ENCODE measurements at regions not wholly inside any gene's neighbourhood (a gene's known extent, or its start where the extent isn't known, plus 50 kb on each side); places are given as distances from the start of the nearest gene placed in this dataset.

DNA sequence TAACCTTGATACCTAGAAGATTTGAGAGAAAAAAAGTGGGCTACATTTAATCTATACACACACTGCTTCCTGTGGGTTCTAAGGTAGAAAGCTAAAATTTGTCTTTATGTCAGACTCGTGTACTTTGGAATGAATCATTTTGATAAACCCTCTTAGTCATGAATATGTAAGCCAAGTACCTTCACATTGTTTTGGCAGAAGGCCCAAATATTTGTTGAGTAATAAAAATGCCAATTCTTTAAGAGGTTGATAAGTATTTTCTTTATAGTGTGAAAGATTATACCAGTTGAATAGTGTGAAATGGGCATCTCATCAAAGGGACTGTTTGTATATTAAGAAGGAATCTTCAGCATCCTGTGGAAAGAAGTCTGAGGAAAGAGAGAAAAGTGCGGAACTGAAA is 1464.7 kb upstream of the ZEB2 start:
- no peak for DNase-seq
- TF ChIP-seq POLR2A (IDR thresholded peaks at IDR 0.05), result no peak
- TF ChIP-seq, protein P1, sequence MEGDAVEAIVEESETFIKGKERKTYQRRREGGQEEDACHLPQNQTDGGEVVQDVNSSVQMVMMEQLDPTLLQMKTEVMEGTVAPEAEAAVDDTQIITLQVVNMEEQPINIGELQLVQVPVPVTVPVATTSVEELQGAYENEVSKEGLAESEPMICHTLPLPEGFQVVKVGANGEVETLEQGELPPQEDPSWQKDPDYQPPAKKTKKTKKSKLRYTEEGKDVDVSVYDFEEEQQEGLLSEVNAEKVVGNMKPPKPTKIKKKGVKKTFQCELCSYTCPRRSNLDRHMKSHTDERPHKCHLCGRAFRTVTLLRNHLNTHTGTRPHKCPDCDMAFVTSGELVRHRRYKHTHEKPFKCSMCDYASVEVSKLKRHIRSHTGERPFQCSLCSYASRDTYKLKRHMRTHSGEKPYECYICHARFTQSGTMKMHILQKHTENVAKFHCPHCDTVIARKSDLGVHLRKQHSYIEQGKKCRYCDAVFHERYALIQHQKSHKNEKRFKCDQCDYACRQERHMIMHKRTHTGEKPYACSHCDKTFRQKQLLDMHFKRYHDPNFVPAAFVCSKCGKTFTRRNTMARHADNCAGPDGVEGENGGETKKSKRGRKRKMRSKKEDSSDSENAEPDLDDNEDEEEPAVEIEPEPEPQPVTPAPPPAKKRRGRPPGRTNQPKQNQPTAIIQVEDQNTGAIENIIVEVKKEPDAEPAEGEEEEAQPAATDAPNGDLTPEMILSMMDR (IDR thresholded peaks at IDR 0.05), result no peak
- Histone ChIP-seq H3K4me3 (no peak overlapping the region), H3K27ac (no peak overlapping the region), H3K9me3 (no peaks in the 10 kb centered on the region), H3K36me3 (no peaks in the 10 kb centered on the region), H3K4me1 (no peaks in the 10 kb centered on the region), H3K27me3 (no peaks in the 10 kb centered on the region)

DNA sequence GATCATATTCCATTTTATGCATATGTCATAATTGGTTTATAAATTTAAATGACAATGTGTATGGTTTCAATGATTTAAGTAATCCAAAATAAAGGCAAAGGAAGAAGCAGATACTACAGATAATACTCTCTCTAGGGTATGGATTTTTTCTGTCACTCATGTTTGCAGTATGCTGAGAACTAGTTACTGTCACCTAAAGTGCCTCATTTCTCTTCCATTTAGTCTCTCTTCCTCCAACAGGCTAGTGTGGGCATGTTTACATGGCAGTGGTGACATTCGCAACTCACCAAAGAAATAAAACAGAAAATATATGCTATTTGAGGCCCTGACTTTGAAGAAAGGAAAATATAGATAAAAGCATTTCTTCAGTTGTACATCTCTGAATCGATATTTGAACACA is 1460.4 kb upstream of the ZEB2 start:
- Histone ChIP-seq H3K9me3 (no peaks in the 10 kb centered on the region), H3K36me3 (no peaks in the 10 kb centered on the region), H3K27me3 (no peaks in the 10 kb centered on the region), H3K4me1 (no peaks in the 10 kb centered on the region), H3K27ac (no peak overlapping the region), H3K4me3 (no peak overlapping the region)
- TF ChIP-seq POLR2A (IDR thresholded peaks at IDR 0.05), result no peak
- TF ChIP-seq, protein P1 (IDR thresholded peaks at IDR 0.05), result no peak
- DNase-seq, result no peak

DNA sequence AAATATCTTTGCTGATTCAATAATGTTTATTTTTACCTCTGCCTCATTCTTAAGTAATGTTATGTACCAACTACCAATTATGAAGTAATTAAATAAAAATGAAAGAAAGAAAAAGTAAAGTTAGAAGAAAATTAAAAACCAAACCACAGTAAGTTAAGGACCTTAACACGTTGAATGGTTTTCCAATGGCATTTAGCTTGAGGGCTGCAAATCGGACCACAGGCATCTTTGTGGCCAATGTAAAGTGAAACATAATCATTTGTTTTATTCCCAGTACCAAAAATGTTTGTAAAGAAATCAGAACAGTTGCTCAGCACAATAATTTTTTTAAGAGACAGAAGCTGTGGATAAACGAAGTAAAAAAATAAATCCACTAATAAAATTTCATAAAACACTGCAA is 1455.5 kb upstream of the ZEB2 start:
- no peak overlapping the region for H3K4me3 ChIP-seq
- no peak overlapping the region for H3K27ac ChIP-seq
- no peaks in the 10 kb centered on the region for H3K9me3 ChIP-seq
- no peaks in the 10 kb centered on the region for H3K36me3 ChIP-seq
- no peaks in the 10 kb centered on the region for H3K27me3 ChIP-seq
- DNase-seq, result no peak
- no peaks in the 10 kb centered on the region for H3K4me1 ChIP-seq
- TF ChIP-seq, protein P1 (IDR thresholded peaks at IDR 0.05), result no peak
- no peak for TF ChIP-seq POLR2A (IDR thresholded peaks at IDR 0.05)

DNA sequence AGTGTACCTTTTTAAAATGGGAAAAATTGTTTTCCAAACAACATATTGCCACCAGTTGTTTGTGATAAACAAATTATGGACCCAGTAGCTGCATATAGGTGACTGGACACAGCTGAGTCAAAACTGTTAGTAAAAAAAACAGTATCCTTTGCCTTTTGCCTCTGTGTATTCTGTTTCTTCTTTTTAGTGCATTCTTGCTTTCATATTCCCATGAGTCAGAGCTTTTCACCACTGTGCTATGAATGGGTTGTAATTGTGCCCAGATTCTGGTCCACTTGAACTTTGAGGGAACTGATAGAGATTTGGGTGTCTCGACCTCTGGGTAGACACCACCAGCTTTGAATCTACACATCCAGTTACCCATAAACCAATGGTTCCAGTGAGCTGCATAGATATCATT is 1441.9 kb upstream of the ZEB2 start:
- no peak overlapping the region for H3K27ac ChIP-seq
- H3K36me3 ChIP-seq, result no peaks in the 10 kb centered on the region
- no peaks in the 10 kb centered on the region for H3K4me1 ChIP-seq
- no peak overlapping the region for H3K4me3 ChIP-seq
- H3K27me3 ChIP-seq, result no peaks in the 10 kb centered on the region
- DNase-seq, result no peak
- TF ChIP-seq POLR2A (IDR thresholded peaks at IDR 0.05), result no peak
- TF ChIP-seq, protein P1 (IDR thresholded peaks at IDR 0.05), result no peak
- no peaks in the 10 kb centered on the region for H3K9me3 ChIP-seq

DNA sequence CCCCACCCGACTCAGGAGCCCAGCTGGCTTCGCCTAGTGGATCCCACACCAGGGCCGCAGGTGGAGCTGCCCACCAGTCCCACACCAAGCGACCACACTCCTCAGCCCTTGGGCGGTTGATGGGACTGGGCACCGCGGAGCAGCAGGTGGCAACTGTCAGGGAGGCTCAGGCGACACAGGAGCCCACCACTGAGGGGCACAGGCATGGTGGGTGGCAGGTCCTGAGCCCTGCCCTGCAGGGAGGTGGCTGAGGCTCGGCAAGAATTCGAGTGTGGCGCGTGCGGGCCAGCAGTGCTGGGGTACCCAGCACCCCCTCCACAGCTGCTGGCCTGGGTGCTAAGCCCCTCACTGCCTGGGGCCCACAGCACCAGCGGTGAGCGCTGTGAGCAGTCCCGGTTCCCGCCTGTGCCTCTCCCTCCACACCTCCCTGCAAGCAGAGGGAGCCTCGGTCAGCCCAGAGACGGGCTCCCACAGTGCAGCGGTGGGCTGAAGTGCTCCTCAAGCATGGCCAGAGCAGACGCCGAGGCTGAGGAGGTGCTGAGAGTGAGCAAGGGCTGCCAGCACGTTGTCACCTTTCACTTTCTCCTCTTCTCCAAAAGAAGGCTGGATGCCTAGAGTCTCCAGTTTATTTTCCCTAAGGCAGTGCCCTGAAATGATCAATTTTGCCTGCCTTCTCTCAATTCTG is 1440.7 kb upstream of the ZEB2 start:
- no peaks in the 10 kb centered on the region for H3K27me3 ChIP-seq
- no peak for TF ChIP-seq POLR2A (IDR thresholded peaks at IDR 0.05)
- TF ChIP-seq, protein P1 (IDR thresholded peaks at IDR 0.05), result no peak
- H3K36me3 ChIP-seq, result no peaks in the 10 kb centered on the region
- no peaks in the 10 kb centered on the region for H3K9me3 ChIP-seq
- H3K4me3 ChIP-seq, result no peak overlapping the region
- H3K27ac ChIP-seq, result no peak overlapping the region
- DNase-seq, result no peak
- no peaks in the 10 kb centered on the region for H3K4me1 ChIP-seq

DNA sequence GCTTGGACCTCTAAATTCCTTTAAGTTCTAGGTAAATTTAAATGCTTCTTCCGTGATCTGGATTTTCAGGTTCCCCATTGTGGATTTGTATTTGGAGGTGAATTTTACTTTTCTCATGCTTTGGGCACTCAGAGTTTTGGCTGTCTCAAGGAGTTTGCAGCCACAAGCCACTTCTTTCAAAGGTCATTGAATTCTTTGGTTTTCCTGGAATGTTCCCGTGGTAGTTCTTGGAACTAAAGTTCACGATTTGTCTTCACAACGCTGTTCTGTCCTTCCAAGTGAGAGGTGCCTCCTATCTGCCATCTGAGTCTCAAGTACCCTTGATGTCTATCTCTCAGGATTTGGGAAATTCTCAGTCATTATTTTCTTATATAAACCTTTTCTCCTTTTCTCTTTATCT is 1438.7 kb upstream of the ZEB2 start:
- DNase-seq, result no peak
- no peak overlapping the region for H3K27ac ChIP-seq
- no peaks in the 10 kb centered on the region for H3K27me3 ChIP-seq
- TF ChIP-seq POLR2A (IDR thresholded peaks at IDR 0.05), result no peak
- TF ChIP-seq, protein P1 (IDR thresholded peaks at IDR 0.05), result no peak
- no peak overlapping the region for H3K4me3 ChIP-seq
- no peaks in the 10 kb centered on the region for H3K36me3 ChIP-seq
- H3K4me1 ChIP-seq, result no peaks in the 10 kb centered on the region
- no peaks in the 10 kb centered on the region for H3K9me3 ChIP-seq

All from Peyer's patch (tissue), 4 donors.